Ovary (tissue), 3 donors: ENCODE measurements at regions not wholly inside any gene's neighbourhood (a gene's known extent, or its start where the extent isn't known, plus 50 kb on each side); places are given as distances from the start of the nearest gene placed in this dataset.

ENCODE experiments used
- CTCF ChIP-seq, 3 donors: fragments of 450-650 bp in 2 of 3; fragments of 200-600 bp in 1 of 3; IDR thresholded peaks; one replicate each; pipeline versions ENCODE4 v1.5.1 to v1.8.0; 2016 to 2022; ENCODE audit warnings: antibody characterized with exemption in 3 of 3, mild to moderate bottlenecking in 1 of 3
- EP300 ChIP-seq: sonication (generic); formaldehyde crosslinking; IDR thresholded peaks from one replicate; pipeline ENCODE4 v1.6.1; 2017; ENCODE audit warnings: antibody characterized with exemption
- POLR2A ChIP-seq: fragments of 450-650 bp; IDR thresholded peaks from one replicate; pipeline ENCODE4 v1.6.1; 2017; ENCODE audit warnings: antibody characterized with exemption, mild to moderate bottlenecking, moderate library complexity
- donor health status: DM: no; HTN: no; CAD: no.

- TF ChIP-seq CTCF (IDR thresholded peaks at IDR 0.05) (no peak), POLR2A (no peak), EP300 (no peak)
Measured at GRCh38 chr1:189657715-189658114, 819.9 kb downstream of the BRINP3 start.
